NCI-H526 (cell line): ENCODE measurements at regions not wholly inside any gene's neighbourhood (a gene's known extent, or its start where the extent isn't known, plus 50 kb on each side); places are given as distances from the start of the nearest gene placed in this dataset.
A peak's percentile ranks its signal among the peaks of the same experiment; 100 is the strongest.

Source experiments
- DNase-seq, 2 experiments: peaks; one replicate each; lab custom pipeline; 2025; lab: John Stamatoyannopoulos, UW

GRCh38 chr1:55505326-55505725 is 290.2 kb upstream of the USP24 start:
- no peak for DNase-seq

- no peak for DNase-seq
These were observed 289.2 kb upstream of the USP24 start for GRCh38 chr1:55504306-55504731.

DNA sequence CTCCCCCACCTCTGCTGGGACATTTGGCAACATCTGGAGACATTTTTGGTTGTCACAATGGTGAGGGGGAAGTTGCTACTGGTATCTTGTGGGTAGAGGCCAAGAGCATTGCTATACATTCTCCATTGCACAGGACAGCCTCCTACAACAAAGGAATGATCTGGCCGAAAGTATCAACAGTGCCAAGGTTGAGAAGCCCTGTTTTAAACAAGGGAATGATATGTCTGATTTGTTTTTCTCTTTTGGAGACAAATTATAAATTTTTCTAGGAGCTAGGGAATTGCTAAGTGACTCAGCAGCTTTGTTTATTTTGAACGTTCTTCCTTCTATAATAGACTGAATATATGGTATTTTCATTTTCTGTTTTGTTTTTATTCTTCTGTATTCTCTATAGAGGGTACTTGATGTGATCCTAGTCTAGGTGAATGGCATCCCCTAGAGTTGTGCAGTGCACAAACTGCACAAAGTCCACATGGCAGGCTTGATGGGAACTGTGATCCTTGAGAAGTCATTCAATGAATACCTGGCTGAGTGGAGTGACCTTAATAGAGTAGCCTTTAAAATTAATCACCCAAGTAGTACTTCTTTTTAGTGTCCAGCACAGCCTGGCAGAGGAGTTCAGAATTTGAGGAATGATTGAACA is 288.6 kb upstream of the USP24 start:
- no peak for DNase-seq

DNA sequence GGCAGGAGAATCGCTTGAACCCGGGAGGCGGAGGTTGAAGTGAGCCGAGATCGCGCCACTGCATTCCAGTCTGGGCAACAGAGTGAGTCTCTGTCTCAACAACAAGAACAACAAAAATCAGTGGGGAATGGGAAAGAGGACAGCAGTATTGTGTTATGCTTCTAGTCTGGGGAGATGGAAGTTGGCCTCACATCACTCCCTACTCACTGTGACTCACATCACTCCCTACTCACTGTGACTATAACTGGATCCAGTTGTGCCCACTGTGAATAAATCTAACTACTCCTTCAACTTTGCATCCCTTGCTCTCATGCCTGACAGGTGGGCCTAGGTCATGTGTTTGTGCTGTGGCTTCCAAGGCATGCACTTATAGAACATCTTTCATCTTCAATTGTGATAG is 285.4 kb upstream of the USP24 start:
- DNase-seq = no peak

DNA sequence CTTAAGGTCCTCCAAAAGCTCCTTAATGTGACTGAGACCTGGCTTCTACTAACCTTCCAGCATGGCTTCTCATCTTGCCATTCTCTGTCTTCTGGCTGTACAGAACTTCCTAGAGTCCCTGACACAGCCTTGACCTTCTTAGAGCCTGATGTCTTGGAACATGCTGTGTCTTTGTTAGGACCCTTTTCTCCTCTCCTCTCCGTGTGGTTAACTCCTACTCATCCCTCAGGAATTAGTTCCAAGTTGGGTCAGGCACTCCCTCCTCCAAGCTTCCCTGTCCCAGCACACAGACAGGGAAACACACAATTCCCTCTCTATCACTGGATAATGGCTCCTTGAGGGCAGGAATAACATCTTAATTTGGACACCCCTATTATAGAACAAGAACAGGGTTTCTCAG is 275.4 kb upstream of the USP24 start:
- no peak for DNase-seq

GRCh38 chr1:55484173-55484572 is 269.0 kb upstream of the USP24 start:
- DNase-seq = no peak

- DNase-seq = no peak
These were observed 268.4 kb upstream of the USP24 start for GRCh38 chr1:55483523-55483922.

- no peak for DNase-seq
These were observed 266.5 kb upstream of the USP24 start for GRCh38 chr1:55481634-55482033.

GRCh38 chr1:55480029-55480795 is 265.0 kb upstream of the USP24 start:
- no peak for DNase-seq

GRCh38 chr1:55478742-55479141 is 263.6 kb upstream of the USP24 start:
- peak; percentile 23 to 69 for DNase-seq

DNA sequence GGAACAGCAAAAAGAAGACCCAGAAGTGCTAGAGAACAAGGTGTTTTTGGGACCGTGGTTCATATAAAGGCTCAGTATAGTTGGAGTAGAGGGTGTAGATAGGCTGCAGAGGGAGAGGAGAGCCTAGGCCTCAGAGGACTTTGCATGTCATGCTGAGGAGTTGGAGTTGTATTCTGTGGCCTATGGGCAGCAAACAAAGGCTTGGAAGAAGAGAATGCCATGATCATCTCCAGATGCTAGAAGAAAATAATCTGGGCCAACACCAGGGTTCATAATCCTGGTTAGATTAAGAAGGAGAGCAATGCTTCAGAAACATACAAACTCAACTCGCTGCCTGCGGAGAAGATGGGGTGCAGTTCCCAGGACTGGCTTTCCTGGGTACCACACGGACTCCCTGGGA is 262.8 kb upstream of the USP24 start:
- no peak for DNase-seq

DNA sequence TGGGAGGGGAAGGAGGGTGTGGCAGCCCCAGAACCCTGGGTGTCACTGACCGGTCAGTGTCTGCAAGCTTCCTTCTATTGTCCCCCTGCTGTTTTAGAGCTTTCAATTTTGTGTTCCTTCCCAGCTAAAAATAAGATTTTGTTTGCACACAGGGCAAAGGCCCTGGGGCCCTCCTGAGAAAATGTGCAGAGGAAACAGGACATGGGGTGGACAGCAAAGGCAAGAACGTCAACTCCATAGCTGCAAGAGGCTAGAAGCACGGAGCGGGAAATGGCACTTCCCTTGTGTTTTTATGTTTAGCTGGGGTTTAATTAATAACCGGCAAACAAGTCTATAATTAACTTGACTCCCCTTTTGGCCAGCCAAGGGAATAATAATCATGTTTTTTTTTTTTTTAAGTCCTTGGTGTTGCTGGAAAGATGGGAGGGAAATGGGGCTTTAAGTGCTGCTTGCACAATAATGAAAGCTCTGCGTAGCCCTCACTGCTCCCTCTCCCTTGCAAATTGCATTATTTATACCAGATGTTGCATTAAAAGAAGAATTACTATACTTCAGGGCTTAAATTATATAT is 261.4 kb upstream of the USP24 start:
- no peak for DNase-seq

DNA sequence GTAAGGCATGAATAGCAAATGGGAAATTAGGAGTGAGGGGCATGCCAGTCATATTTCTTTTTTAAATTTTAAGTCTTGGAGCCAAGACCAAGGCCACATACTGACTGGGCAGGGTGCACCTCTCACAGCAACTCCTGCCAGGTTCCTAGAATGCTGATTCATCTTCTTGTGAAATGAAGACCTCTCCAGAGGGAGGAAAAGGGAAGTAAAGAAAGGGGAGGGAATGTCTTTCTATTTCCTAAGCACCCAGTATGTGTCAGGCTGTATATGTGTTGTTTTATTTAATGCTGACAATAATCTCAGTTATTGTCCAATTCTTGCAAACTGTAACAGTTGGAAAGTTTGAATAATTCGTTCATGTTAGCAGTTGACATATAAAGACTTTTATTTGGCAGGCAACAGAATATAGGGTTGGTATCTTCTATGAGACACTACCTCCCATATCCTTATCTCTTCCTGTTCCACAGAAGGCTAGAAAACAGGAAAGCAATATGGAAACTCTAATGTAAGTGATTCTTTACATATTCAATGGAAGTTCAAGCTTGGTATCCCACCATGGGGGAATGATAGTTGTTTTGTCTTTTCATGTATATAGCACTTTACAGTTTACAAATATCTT is 259.1 kb upstream of the USP24 start:
- no peak for DNase-seq

GRCh38 chr1:55473661-55474060 is 258.5 kb upstream of the USP24 start:
- DNase-seq = no peak

DNA sequence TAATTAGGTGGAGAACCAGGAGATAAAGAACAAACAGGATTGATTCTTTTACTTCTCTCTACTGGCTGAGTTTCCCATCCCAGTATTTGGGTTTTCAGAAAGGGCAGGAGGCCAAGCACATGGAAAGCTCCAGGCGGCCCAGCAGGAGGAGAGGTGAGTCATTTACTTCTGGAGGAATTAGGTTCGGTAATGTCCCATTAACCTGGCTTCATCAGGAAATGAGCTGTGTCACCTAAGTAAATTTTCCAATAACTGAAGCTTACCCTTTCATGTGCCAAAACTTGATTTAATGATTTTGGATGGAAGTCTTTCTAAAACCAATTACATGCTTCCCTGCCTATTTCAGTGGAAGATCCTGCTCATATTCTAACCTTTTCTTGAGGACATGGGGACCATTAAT is 257.6 kb upstream of the USP24 start:
- no peak for DNase-seq

DNA sequence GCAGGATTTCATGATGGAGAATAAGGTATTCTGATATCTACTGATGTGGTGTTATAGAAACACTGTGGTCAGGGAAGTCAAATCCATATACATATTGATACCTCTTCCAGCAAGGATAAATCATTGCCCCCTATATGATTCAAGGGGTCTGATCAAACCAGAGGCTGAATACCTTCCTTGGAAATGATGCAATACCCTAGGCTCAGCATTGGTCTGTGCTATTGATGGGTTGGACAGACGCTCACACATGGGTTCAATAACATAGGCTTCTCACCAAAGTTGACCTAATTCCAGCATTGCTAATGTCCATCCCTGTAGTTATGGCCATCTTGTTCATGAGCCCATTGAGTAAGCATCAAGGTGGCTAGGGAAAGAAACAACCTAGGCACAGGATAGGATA is 257.0 kb upstream of the USP24 start:
- DNase-seq = no peak

- no peak for DNase-seq
These were observed 253.1 kb upstream of the USP24 start for GRCh38 chr1:55468142-55468795.

GRCh38 chr1:55466921-55467320 is 251.8 kb upstream of the USP24 start:
- no peak for DNase-seq

DNA sequence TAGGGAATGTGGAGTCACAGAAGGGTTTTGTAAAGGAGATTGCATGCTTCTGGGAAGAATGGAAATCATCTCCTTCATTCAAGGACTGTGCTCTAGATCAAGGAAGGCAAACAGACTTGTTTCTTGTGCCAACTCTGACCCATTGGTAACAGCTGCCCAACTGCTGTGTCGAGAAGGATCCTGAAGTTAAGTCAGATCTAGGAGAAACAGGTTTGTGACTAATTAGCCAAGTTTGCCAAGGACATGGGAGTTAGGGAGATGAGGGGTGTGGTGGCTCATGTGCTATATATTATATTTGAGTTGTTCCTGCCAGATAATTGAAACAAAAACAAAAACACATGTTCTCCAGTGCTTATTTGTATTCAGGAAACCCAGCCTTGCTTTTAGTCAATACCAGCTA is 251.2 kb upstream of the USP24 start:
- no peak for DNase-seq

GRCh38 chr1:55464550-55464949 is 249.4 kb upstream of the USP24 start:
- no peak for DNase-seq

GRCh38 chr1:55463814-55464475 is 248.8 kb upstream of the USP24 start:
- no peak for DNase-seq

GRCh38 chr1:55457874-55458273 is 242.7 kb upstream of the USP24 start:
- DNase-seq = no peak
